HUDEP-2 (cell line): ENCODE measurements at regions not wholly inside any gene's neighbourhood (a gene's known extent, or its start where the extent isn't known, plus 50 kb on each side); places are given as distances from the start of the nearest gene placed in this dataset.

ENCODE experiments used
- DNase-seq, 76 experiments: peaks; one replicate each; lab custom pipeline; 2025; ENCODE audit not compliant: unreplicated experiment in 76 of 76; lab: John Stamatoyannopoulos, UW

DNA sequence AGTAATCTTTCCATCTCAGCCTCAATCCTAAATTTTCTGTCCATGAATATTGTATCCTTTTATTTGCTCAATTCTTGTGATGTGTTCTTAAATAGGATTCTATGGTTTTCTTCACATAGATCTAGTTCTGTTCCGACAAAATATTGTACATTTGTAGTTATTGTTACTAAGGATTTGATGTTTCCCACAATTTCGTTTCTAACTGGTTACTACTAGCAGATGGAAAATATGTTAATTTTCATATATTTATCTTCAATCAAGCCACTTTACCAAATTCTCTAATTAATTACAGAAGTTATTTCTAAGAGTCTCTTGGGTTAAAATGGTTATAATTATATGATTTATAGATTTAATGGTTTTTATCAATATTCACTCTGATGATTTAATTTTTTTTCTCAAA, 60.3 kb downstream of the SEC61B start:
- DNase-seq, result no peak

DNA sequence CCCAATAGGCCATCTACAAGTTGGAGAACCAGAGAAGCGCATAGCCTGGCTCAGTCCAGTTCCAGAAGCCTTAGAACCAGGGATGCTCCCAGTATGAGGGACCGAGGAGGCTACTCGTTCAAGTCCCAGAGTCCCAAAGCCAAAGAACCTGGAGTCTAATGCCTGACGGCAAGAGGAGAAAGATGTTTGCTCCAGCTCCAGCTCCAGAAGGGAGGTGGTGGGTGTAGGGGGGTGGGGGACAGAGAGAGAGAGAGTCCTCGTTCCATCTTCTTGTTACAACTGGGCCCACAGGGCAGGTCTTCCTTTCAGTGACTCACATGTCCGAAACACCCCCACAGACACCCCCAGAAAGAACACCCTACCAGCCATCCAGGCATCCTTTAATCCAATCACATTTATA, 63.9 kb downstream of the SEC61B start:
- no peak for DNase-seq

DNA sequence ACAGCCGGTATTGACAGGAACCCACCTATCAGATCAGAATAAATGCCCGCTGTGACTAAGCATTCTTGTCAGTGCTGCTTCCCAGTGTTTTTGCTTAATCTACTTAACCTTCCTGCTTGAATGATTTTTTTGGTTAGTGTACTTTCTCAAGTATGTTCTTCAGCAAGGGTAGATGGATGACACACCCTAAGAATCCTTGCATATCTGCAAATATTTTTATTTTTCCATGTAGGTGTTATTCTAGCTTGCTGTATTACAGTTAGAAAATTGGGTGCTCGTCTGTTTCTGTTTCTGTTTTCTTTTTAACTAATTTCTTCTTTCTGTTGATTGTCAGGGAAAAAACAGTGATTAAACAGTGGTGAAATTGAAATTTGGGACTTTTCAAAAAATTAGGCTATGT, 64.5 kb downstream of the SEC61B start:
- no peak for DNase-seq

DNA sequence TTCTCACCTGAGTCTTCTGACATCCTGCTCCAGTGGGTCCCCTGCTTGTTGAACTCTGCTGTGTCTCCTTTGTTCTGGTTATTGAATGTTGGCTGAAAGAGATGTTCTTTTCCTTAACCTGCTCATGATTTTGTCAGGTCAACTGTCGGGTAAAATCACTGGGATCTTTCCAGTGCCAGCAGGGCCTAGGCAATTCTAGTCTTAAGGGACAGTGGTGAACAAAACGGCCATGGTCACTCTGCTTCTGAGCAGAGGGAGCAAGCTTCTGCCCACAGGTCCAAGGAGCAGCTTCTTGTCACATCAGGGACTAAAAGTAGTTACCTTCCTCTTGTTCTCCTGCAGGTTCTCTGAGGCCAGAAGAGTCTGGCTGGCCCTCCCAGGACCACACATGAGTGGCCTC, 65.6 kb downstream of the SEC61B start:
- DNase-seq, result no peak

DNA sequence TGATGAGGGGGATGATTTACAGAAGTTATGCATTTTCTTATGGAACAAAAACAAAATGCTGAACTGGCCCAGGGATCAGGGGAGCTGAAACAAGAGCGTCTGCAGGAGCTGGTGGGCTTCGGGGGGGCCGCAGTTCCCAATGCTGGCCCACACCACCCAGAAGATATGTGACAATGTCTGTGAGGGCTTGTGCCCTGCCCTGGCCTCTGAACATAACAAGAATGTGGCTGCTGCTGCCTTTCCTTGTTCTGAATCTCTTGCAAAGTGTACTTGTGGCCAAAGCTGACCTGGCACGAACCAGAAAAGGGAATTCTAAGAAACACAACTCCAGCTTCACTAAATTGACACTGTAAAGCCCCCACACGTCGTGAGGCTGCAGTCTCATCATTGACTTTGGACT, 66.7 kb downstream of the SEC61B start:
- no peak for DNase-seq

DNA sequence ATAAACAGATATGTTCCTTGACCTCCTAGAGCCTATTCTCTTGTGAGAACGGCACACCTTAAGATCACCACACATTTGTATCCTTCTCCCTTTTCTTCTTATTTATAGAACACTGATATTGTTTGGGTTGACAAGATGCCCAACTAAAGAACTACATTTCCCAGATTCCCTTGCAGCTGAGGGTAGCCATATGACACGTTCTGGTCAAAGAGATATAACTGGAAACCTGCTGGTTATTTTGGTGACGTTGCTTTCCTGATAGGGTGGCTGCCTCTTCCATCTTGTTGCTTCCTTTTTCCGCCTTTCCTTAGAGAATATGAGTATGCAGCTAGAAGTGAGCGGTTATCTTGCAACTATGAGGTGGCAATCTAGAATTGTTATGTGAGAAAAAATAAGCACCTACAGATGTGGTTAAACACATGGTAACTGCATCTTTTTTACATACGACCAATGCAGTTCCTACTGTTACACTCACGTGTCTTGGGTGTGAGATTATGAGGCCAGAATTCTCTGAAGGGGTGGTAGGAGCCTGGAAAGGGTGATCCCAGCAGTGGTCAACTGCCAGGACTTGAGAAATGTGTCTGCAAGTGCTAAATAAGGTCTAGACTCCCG, 72.9 kb downstream of the SEC61B start:
- no peak for DNase-seq

DNA sequence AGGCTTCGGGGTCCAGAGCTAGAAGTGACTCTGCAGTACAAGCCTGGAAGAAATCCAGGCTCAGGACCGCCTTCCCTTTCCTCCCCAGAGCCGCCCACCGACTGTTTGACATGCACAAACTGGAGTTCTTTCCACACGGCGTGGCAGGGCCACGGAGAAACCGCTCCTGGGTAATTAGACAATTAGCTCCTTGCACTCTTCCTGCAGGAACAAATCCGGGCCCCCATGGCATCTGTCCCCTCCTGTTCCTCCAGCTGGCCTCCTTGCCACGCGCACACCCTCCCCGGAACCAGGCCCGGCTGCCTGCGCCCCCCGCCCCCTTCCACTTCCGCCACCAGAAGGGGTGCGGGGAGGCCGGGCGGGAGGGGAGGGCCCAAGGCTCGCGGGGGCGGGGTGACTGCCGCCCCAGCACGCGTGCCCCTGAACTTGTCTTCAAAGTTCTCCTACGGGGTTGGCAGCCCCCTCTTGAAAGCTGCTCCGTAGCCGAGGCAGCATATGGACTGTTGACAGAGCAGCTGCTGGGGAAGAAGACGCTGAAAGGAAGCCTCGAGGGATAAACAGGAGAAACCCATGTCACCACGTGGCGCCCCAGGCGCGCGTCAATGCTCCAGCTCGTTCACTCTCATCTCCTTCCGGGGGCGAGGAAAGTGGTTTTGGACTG, 74.3 kb downstream of the SEC61B start:
- DNase-seq, result no peak

DNA sequence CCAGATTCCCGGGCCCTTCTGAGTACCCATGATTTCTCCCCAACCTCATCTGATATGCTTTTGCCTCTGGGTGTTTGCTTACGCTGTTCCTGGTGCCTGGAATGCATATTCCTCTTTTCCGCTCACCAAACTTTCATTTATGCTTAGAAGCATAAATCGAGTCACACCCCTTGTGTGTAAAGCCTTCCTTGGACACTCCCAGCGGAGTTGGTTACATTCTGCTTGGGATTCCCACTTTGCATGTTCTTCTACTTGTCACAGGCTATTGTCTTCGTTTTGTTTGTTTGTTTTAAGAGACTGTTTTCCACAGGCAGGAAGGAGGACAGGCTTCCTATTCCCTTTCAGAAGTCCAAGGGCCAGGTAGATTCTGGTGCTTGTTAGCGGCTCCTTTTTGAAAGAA, 76.5 kb downstream of the SEC61B start:
- no peak for DNase-seq

DNA sequence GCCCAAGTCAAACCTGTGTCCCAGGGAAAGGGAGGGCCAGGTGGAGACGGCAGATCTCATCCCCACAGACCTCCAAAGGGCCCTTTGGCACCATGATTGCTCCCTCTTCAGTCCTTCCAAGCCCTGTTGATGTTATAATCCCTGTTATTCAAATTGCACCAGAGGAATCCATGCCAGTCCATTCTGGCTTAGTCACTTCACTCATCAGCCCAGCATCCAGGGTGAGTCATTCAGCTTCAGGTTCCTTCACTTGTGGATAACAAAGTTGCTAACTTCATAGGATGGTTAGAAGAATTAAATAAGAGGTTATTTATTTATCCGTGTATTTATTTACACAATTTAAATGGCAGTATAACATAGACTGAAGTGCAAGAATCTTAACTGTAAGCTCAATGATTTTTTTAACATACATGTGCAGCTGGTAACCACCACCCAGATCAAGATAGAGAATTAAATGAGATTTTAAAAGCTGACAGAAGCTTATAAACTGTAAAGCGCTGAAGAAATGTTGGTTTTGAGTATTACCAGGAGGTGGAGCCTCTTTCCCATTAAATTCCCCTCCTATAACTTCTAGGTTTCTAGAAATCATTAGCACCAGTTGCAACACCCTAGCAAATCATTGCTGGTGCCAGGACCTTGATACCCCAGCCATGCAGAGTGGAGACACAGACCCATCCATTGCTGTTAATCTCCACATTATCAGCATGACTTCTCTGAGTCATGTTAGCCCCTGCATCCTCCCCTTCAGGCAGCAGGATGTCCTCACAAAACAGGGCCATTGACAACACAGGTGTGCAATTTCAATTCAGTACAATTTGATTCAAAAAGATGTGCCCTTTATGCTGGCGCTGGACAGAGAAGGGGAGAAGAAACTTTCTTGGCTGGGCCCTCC, 77.4 kb downstream of the SEC61B start:
- DNase-seq, result peak in 1 of 76 experiments; percentile 6

DNA sequence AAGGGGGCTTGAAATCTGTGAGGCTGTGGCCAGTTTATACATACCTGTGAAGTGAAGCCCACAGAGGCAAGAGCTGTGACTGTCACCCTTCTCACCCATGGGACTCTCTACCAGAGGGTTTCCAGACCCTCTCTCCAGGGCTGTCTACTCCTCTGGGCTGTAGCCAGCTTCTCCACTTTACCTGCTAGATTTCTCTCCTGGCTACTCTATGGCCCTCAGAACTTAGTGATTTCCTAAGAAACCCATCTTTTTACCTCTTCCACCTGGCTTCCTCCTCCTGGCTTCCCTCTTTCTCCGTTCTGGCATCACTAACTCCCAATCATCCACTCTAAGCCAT, 78.0 kb downstream of the SEC61B start:
- DNase-seq, result no peak

DNA sequence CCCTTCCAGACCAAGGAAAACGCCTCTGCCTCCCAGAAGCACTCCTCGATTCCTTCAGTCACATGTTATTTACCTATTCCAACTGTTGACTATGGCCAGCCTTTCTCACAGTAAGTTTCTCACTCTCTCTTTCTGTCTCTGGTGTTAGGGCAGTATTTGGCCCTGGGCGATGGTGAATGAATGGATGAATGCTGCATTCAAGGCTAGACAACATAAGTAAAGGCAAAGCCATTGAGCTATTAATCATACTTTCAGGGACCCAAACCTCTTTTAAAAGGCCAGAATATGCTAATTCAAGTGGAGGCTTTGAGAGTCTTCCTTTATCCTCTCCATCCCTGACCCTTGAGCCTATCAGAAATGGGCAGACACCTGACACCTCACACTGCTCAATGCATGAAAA, 78.5 kb downstream of the SEC61B start:
- no peak for DNase-seq

DNA sequence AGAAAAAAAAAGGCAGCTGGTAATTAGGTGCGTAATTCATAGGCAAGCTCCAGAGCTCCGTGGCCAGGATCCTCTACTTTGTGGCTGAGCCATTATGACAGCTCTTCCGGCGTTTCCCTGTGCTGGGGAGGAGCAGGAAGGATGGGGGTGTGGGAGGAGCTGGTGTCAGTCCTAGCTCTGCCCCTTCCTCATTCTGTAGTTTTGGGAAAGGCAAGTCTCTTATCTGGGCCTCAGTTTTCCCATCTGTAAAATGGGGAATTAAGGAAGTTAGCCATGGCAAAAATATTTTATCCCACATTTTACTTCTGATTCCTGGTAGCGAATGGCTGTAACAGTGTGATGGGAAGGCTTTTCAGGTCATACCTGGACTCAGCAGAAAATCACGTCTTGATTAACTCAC, 81.1 kb downstream of the SEC61B start:
- no peak for DNase-seq

DNA sequence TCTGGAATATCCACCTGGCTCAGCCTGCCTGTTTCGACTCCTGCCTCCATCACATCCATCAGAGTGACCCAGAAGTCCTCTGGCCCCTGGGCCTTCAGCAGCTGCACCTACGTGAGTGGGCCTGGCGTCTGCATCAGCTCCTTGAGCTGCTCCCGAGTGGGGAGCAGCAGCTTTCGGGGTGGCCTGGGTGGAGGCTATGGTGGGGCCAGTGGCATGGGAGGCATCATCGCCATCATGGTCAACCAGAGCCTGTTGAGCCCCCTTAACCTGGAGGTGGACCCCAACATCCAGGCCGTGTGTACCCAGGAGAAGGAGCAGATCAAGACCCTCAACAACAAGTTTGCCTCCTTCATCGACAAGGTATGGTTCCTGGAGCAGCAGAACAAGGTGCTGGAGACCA, 83.0 kb downstream of the SEC61B start:
- no peak for DNase-seq

DNA sequence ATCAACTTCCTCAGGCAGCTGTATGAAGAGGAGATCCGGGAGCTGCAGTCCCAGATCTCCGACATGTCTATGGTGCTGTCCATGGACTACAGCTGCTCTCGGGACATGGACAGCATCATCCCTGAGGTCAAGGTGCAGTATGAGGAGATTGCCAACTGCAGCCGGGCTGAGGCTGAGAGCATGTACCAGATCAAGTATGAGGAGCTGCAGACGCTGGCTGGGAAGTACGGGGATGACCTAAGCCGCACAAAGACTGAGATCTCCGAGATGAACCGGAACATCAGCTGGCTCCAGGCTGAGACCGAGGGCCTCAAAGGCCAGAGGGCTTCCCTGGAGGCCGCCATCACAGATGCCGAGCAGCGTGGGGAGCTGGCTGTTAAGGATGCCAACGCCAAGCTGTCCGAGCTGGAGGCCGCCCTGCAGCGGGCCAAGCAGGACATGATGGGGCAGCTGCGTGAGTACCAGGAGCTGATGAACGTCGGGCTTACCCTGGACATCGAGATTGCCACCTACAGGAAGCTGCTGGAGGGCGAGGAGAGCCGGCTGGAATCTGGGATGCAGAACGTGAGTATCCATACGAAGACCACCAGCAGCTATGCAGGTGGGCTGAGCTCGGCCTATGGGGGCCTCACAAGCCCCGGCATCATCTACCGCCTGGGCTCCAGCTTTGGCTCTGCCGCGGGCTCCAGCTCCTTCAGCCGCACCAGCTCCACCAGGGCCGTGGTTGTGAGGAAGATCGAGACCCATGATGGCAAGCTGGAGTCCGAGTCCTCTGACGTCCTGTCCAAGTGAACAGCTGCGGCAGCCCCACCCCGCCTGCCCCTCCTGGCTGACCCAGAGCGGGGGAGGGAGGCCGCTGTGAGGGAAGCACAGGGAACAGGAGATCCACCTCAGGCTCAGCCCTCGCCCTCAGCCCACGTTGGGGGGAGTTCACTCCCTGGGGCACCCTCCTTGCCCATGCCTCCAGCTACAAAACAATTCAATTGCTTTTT, 84.0 kb downstream of the SEC61B start:
- DNase-seq, result no peak

DNA sequence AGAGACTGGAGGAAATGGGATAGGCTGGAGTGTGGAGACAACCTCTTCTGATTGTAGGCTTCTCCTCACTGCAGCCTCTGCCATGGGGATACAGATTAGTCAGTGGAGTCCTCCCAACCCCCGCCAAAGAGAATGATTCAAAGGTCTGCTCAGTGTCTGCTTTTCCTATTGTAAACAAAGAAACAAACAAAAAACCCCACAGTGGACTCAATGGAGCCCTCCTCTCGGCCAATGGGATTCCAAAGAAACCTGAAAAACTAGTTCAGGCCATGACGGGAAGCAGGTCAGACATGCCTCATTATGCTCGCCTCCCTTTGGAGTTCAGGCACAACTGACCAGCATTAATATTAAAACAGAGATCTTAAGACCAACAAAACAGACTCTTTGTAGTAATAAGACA, 85.8 kb downstream of the SEC61B start:
- no peak for DNase-seq

DNA sequence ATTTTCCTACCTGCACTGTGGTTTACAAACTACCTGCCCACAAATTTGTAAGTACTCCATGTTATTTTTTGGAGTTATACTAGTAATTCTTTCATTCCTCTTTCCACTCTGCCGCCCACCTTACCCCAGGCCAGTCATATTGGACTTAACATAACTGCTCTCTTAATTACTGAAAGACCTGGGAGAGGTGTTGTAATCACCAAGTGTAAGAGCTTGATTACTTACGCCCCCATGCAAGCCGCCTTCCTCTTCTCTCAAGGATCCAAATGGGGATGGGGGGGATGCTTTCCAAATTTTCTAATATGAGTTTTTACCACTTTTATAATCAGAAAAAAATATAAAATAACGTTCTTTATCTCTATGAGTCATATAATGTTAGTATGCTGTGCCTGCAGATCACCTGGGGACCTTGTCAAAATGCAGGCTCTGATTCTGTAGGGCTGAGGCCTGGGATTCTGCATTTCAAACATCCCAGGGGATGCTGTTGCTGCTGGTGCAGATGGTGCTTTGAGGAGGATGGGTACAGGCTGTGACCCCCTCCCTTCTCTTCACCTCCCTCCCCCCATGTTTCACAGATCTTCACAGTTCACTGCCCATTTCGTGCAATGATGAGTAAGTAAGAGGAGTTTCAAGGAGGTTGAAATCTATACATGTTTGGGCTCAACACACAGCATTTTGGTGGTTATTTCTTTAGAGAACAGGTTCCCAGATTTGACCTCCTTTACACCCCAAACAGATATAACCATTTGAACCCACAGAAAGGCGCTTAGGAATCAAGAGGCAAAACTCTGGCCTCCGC, 87.3 kb downstream of the SEC61B start:
- DNase-seq, result no peak

DNA sequence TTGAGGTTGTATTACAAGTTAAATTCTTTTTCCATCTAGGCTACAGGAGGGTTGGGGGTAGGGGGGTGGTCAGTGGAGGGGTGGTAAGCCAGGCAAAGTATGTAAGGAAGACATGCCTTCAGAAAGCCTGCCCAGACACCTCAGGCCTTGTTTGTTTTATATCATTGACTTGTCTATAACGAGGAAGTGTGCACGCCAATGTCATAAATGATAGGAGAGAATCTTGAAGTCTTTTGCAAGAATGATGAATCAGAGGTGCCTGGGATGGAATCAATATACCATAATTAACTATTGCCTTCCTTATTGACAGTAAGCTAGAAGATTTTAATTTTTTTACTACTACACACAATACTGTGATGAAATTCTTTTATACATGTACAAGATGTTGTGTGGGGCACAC, 90.7 kb downstream of the SEC61B start:
- DNase-seq, result no peak

DNA sequence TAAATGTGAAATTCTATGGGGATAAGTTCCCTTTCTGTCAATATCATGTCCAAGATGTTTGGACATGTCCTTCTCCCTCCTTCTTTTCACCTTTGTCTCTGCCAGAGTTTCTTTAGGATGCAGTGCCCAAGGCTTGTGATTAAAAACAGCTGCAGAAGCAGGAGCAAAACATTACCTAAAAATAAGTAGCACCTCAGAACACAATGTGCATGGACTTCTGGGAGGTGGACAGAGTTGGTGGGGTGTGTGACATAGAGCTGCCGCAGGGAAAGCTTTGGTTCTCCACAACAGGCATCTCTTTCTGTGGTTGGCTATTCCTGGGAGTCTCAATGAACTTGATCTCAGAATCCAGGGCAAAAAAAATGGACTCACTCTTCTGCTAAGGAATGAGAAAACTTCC, 97.0 kb downstream of the SEC61B start:
- no peak for DNase-seq

DNA sequence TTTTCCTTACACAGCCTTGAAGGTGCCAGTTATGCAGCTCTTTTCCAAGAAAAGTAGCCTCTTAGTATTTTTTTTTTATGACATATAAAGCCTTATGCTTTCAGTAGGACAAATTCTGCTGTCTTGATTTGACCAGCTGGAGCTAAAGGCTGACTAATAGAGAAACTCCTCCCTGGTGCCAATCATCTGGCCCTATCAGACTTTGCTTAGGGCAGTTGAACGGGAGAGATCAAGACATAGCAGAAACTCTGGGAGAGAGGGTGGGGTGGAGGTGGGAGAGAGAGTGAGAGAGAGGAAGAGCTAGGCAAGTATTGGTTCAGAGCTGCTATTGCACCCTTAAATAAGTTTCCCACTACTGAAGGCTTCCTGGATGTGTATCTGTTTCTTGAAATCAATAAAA, 100.2 kb downstream of the SEC61B start:
- no peak for DNase-seq
